Ishikawa (cell line): ENCODE measurements at regions not wholly inside any gene's neighbourhood (a gene's known extent, or its start where the extent isn't known, plus 50 kb on each side); places are given as distances from the start of the nearest gene placed in this dataset.

ENCODE experiments used
- CEBPB ChIP-seq: IDR thresholded peaks from 2 replicates; pipeline ENCODE4 v1.6.1; 2012
- CREB1 ChIP-seq: IDR thresholded peaks from 2 replicates; pipeline ENCODE4 v1.6.1; 2012; ENCODE audit warnings: low read depth
- EGR1 ChIP-seq: IDR thresholded peaks from 2 replicates; pipeline ENCODE4 v1.6.1; 2012
- EP300 ChIP-seq: IDR thresholded peaks from 2 replicates; pipeline ENCODE4 v1.6.1; 2012; ENCODE audit warnings: borderline replicate concordance
- FOXM1 ChIP-seq: IDR thresholded peaks from 2 replicates; pipeline ENCODE4 v1.6.1; 2012; ENCODE audit warnings: low read depth, borderline replicate concordance
- NFIC ChIP-seq: IDR thresholded peaks from 2 replicates; pipeline ENCODE4 v1.6.1; 2012
- RAD21 ChIP-seq: IDR thresholded peaks from 2 replicates; pipeline ENCODE4 v1.6.1; 2012; ENCODE audit warnings: low read depth
- TAF1 ChIP-seq: IDR thresholded peaks from 2 replicates; pipeline ENCODE4 v1.6.1; 2012; ENCODE audit warnings: low read depth, mild to moderate bottlenecking
- TCF12 ChIP-seq: IDR thresholded peaks from 2 replicates; pipeline ENCODE4 v1.6.1; 2012; ENCODE audit warnings: low read depth
- TEAD4 ChIP-seq: IDR thresholded peaks from 2 replicates; pipeline ENCODE4 v1.6.1; 2012
- YY1 ChIP-seq: IDR thresholded peaks from 2 replicates; pipeline ENCODE4 v1.6.1; 2012; ENCODE audit warnings: low read depth
- ZBTB7A ChIP-seq: IDR thresholded peaks from 2 replicates; pipeline ENCODE4 v1.6.1; 2012; ENCODE audit warnings: low read depth
- TF ChIP-seq, protein P1 (sequence below): IDR thresholded peaks from 2 replicates; pipeline ENCODE4 v1.6.1; 2012; ENCODE audit warnings: low read depth, mild to moderate bottlenecking
- TF ChIP-seq, protein P2 (sequence below): IDR thresholded peaks from 2 replicates; pipeline ENCODE4 v1.6.1; 2012
- TF ChIP-seq, protein P3 (sequence below): IDR thresholded peaks from 2 replicates; pipeline ENCODE4 v1.6.1; 2012

DNA sequence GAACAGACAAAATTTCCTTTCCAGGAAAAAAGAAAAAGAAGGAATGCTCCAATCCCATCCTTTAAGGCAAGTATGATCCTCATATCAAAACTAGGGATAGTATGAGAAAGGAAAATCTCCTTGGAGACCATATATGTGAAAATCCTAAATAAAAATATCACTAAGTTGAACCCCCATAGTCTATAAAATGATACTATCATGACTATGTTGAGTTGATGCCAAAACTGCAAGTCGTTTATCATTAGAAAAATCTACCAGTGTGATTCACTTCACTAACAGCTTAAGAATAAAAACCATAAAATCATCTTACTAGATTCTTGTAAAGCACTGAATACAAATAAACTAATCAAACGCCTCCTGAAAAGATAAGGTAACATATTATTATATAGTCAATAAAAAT, 76.6 kb upstream of the STXBP5 start:
- no peak for TF ChIP-seq NFIC

DNA sequence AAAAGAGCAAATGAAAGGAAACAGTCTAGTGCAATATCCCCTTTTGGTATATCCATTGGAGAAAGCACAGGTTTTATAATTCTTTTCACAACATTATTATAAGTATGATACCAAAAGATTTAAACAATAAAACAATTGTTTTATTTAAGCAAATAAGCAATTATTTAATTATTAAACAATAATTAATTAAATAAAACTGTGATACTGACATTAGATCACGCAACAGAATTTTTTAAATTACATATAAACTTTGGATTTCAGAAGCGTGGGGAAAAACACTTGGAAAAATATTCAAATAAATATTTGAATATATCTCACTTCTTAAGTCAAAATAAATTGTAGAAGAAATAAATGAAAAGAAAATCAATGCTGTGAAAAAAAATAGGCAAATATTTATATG, 76.2 kb upstream of the STXBP5 start:
- TF ChIP-seq EGR1: no peak
- TF ChIP-seq CREB1: no peak
- no peak for TF ChIP-seq EP300
- TF ChIP-seq, protein P1, sequence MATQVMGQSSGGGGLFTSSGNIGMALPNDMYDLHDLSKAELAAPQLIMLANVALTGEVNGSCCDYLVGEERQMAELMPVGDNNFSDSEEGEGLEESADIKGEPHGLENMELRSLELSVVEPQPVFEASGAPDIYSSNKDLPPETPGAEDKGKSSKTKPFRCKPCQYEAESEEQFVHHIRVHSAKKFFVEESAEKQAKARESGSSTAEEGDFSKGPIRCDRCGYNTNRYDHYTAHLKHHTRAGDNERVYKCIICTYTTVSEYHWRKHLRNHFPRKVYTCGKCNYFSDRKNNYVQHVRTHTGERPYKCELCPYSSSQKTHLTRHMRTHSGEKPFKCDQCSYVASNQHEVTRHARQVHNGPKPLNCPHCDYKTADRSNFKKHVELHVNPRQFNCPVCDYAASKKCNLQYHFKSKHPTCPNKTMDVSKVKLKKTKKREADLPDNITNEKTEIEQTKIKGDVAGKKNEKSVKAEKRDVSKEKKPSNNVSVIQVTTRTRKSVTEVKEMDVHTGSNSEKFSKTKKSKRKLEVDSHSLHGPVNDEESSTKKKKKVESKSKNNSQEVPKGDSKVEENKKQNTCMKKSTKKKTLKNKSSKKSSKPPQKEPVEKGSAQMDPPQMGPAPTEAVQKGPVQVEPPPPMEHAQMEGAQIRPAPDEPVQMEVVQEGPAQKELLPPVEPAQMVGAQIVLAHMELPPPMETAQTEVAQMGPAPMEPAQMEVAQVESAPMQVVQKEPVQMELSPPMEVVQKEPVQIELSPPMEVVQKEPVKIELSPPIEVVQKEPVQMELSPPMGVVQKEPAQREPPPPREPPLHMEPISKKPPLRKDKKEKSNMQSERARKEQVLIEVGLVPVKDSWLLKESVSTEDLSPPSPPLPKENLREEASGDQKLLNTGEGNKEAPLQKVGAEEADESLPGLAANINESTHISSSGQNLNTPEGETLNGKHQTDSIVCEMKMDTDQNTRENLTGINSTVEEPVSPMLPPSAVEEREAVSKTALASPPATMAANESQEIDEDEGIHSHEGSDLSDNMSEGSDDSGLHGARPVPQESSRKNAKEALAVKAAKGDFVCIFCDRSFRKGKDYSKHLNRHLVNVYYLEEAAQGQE: no peak
- no peak for TF ChIP-seq ZBTB7A

DNA sequence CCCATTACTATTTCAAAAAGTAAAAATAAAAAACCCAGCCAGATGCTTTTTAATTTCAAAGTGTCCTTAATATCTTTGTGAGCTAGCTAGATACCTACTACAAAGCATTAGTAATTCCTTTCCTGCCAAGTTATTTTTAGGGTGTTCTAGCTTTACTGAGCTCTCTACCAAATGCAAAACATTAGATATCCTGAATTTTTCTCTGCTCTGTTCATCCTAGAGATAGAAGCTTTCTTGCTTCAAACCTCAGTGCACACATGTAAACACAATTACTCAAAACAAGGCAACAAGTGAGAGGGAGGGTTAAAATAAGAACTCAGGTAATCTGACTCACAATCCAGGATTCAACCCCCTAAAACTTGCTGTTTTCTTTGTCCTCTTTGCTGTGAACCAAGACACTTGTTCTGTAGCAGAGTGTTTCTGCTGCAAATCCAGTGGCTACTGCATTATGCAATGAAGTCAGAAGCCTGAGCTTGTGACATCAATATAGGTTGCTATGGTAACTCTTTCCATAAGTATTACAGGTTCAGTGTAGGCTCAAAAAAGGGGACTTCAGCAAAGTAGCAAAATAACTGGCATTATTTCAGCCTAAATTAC, 72.6 kb upstream of the STXBP5 start:
- TF ChIP-seq FOXM1 (no peak), ZBTB7A (no peak), NFIC (no peak), TCF12 (no peak), EGR1 (no peak), TEAD4 (no peak), TAF1 (no peak), YY1 (no peak)
- TF ChIP-seq, protein P2, sequence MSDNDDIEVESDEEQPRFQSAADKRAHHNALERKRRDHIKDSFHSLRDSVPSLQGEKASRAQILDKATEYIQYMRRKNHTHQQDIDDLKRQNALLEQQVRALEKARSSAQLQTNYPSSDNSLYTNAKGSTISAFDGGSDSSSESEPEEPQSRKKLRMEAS: no peak

DNA sequence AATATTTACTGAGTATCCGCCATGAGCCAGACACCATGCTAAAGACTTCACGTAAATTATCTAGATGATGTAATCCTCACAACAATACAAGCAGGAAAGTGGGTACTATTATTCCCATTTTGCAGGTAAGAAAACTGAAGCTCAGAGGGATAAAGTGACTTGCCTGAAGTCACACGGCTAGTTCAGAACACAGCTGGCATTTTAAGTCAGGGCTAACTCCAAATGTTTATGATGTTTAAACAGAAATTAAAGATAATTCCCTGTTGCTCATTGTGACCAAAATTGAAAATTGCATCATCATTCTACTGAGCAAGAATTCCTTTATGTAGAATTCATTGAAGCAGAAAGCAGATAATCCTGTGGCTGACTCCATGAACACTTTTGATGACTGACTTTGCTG, 71.3 kb upstream of the STXBP5 start:
- TF ChIP-seq EGR1 (no peak), CEBPB (peak; percentile 54; the same call in 1 of the 2 replicates)

DNA sequence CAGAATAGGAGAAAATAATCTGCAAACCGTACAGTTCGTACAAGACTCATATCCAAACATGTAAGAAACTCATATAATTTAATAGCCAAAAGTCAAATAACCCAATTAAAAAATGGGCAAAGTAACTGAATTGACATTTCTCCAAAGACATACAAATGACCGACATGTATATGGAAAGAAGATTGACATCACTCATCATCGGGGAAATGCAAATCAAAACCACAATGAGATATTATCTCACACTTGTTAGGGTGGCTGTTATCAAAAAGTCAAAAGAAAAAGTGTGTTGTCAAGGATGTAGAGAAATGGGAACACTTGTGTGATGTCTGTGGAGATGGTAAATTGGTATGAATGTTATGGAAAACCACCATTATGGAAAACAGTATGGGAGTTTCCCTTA, 70.5 kb upstream of the STXBP5 start:
- TF ChIP-seq ZBTB7A: no peak
- no peak for TF ChIP-seq FOXM1
- TF ChIP-seq TAF1: no peak
- no peak for TF ChIP-seq CREB1
- no peak for TF ChIP-seq EP300

DNA sequence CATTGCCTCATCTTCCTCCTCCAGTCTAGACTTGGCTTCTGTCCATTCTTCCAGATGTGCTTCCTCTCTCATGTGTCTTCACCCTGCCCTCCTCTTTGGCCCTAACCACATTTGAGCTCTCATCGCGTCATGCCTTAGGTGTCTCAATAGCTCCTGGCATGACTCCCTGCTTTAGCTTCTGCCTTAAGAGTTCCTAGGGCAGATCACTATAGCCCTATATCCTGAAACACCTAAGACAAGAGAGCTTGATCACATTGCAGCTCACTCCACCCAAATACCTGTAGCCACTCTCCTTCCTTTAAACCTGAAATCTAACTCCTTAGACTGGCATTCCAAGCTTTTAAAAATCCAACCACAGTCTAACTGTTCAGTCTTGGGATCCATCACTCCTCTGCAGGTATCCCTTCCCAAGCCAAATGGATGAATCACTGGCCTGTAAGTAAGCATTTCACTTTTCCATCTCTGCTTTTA, 69.0 kb upstream of the STXBP5 start:
- no peak for TF ChIP-seq FOXM1
- no peak for TF ChIP-seq NFIC
- no peak for TF ChIP-seq TCF12
- TF ChIP-seq, protein P1: no peak
- TF ChIP-seq TAF1: no peak
- no peak for TF ChIP-seq TEAD4
- TF ChIP-seq ZBTB7A: no peak
- TF ChIP-seq, protein P3, sequence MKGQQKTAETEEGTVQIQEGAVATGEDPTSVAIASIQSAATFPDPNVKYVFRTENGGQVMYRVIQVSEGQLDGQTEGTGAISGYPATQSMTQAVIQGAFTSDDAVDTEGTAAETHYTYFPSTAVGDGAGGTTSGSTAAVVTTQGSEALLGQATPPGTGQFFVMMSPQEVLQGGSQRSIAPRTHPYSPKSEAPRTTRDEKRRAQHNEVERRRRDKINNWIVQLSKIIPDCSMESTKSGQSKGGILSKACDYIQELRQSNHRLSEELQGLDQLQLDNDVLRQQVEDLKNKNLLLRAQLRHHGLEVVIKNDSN: no peak
- no peak for TF ChIP-seq CREB1
- TF ChIP-seq, protein P2: no peak
- TF ChIP-seq EGR1: no peak
- TF ChIP-seq YY1: no peak

DNA sequence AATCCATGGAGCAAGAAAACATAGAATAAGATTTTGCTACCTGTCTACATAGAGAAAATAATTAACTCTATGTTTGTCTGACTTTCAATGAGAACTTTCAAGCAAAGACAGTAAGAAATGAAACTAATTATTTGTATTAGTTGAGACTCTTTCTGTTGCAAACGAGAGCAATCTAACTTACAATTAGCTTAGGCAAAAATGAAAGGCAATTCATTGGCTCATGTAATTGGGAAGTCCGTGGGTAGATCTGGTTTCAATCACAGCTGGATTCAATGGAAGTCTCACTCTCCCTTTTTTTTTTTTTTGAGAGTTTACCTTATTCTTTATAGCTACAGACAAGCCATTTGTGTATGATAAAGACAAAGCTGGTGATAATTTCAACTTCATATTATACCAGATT, 68.2 kb upstream of the STXBP5 start:
- TF ChIP-seq, protein P1: no peak
- TF ChIP-seq CREB1 (no peak), TEAD4 (no peak), FOXM1 (no peak), YY1 (no peak), CEBPB (no peak), EGR1 (no peak), TCF12 (no peak), EP300 (no peak), RAD21 (no peak)
- TF ChIP-seq, protein P3: no peak
